Adrenal gland (tissue), 9 donors: ENCODE measurements at regions not wholly inside any gene's neighbourhood (a gene's known extent, or its start where the extent isn't known, plus 50 kb on each side); places are given as distances from the start of the nearest gene placed in this dataset.

Experiments
- DNase-seq, 7 donors: peaks; one replicate each; pipeline ENCODE4 v3.0.0-alpha.2; 2019 to 2020
- H3K27ac ChIP-seq, 5 donors: fragments of 200-600 bp; sonication (generic) in 4 of 5; 1 replicate in 3 of 5; 2 replicates in 2 of 5; pipeline versions ENCODE4 v1.5.1 to v1.8.0; 2016 to 2020; ENCODE audit warnings: mild to moderate bottlenecking in 1 of 5
- H3K27me3 ChIP-seq: fragments of 200-600 bp; 2 replicates; pipeline ENCODE4 v1.8.0; 2021
- H3K36me3 ChIP-seq, 2 donors: fragments of 200-600 bp; replicated peaks in 1 of 2; 1 replicate in 1 of 2; 2 replicates in 1 of 2; pipeline versions ENCODE4 v1.5.1 to v1.8.0; 2018 to 2022
- H3K4me1 ChIP-seq, 2 donors: fragments of 200-600 bp; replicated peaks in 1 of 2; 1 replicate in 1 of 2; 2 replicates in 1 of 2; pipeline versions ENCODE4 v1.5.1 to v1.8.0; 2018 to 2021
- H3K4me3 ChIP-seq, 4 donors: fragments of 200-600 bp; sonication (generic) in 3 of 4; one replicate each; pipeline ENCODE4 v1.5.1; 2016 to 2018
- H3K9me3 ChIP-seq, 3 donors: fragments of 200-600 bp; sonication (generic) in 1 of 3; replicated peaks in 1 of 3; 1 replicate in 2 of 3; 2 replicates in 1 of 3; pipeline versions ENCODE4 v1.5.1 to v1.8.0; 2016 to 2021
- POLR2A ChIP-seq, 2 donors: fragments of 450-650 bp; IDR thresholded peaks; one replicate each; pipeline ENCODE4 v1.6.1; 2017; ENCODE audit warnings: antibody characterized with exemption in 2 of 2, mild to moderate bottlenecking in 2 of 2, moderate library complexity in 1 of 2
- WGBS, 4 donors: extraction: QIAGEN DNeasy Blood & Tissue Kit in 2 of 4; methylation state at CpG; one replicate each; pipeline versions ENCODE4 v1.1.5 to v1.1.7; 2013 to 2017; 5-methylcytosine and 5-hydroxymethylcytosine counted together
- intact Hi-C, 2 donors: fragments of 100-400 bp; cut with DNase I; formaldehyde crosslinking; loops; one replicate each; pipeline versions ENCODE4 v1.14.1 to v1.15.0; 2022 to 2023
- TF ChIP-seq, protein P1 (sequence below), 6 experiments: fragments of 450-650 bp in 4 of 6; fragments of 200-600 bp in 2 of 6; sonication (generic) in 1 of 6; IDR thresholded peaks; 1 replicate in 5 of 6; 2 replicates in 1 of 6; pipeline versions ENCODE4 v1.5.1 to v1.8.0; 2016 to 2021; ENCODE audit warnings: antibody characterized with exemption in 6 of 6, mild to moderate bottlenecking in 2 of 6, moderate library complexity in 1 of 6
- donor health status: healthy with polysubstance abuse.
- donor health status: Bipolar disorder and iron deficiency.
- donor health status: DM: yes; HTN: yes; CAD: no.
- donor health status: DM: no; HTN: no; CAD: no.
- donor health status: DM: no; HTN: no; CAD: no.

DNA sequence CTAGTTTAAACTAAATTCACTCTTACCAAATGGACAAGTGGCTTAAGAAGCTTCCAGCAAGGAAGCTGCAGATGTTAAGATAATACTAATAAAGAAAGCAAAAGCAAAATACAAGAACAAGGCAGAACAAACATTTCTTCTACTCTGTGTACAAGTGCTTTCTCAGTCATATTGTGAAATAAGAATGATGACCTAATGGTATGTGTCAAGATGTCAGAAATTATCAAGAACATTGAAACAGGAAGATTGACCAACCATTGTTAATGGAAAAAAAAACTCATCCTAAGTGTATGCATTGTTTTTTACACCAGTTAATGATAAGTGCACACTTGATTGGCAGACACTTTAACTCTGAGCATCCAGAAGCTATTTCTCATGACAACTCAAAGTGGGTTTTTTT lies 65.4 kb upstream of the P2RY1 start:
- H3K27me3 ChIP-seq: no peaks in the 10 kb centered on the region

DNA sequence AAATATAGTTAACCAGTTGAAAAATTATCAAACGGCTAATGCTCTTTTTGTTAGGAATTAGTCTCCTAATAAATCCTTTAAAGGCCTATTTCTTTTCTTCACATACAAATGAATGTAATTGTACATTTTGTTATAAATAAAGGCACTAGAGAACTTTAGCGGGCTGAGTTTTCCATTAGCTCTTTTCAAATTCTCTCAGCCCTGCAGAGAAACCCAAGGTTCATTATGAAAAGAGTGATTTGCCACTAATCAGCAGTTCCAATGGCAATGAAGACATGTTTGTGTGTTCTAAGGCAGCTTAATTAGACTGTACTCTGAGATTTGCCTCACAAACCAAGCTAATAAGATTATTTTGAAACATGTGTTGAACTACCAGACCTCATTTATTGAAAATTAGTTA lies 64.6 kb upstream of the P2RY1 start:
- H3K4me3 ChIP-seq: no peak overlapping the region
- intact Hi-C loops: no loop called here
- no peaks in the 10 kb centered on the region for H3K4me1 ChIP-seq
- H3K27me3 ChIP-seq: no peaks in the 10 kb centered on the region
- no peak overlapping the region for H3K27ac ChIP-seq
- no peaks in the 10 kb centered on the region for H3K9me3 ChIP-seq
- WGBS, 4 donors: 71 to 86% (median 83%) methylated on average over 2 of the region's 2 CpGs
- no peaks in the 10 kb centered on the region for H3K36me3 ChIP-seq
- no peak for DNase-seq
- TF ChIP-seq, protein P1, sequence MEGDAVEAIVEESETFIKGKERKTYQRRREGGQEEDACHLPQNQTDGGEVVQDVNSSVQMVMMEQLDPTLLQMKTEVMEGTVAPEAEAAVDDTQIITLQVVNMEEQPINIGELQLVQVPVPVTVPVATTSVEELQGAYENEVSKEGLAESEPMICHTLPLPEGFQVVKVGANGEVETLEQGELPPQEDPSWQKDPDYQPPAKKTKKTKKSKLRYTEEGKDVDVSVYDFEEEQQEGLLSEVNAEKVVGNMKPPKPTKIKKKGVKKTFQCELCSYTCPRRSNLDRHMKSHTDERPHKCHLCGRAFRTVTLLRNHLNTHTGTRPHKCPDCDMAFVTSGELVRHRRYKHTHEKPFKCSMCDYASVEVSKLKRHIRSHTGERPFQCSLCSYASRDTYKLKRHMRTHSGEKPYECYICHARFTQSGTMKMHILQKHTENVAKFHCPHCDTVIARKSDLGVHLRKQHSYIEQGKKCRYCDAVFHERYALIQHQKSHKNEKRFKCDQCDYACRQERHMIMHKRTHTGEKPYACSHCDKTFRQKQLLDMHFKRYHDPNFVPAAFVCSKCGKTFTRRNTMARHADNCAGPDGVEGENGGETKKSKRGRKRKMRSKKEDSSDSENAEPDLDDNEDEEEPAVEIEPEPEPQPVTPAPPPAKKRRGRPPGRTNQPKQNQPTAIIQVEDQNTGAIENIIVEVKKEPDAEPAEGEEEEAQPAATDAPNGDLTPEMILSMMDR (IDR thresholded peaks at IDR 0.05): no peak
- TF ChIP-seq POLR2A (IDR thresholded peaks at IDR 0.05): no peak

More for the DNA sequence above, 65.4 kb upstream of the P2RY1 start:
- H3K9me3 ChIP-seq: no peaks in the 10 kb centered on the region
- no peak overlapping the region for H3K27ac ChIP-seq
- no peaks in the 10 kb centered on the region for H3K36me3 ChIP-seq
- intact Hi-C loops: no loop called here
- TF ChIP-seq, protein P1 (IDR thresholded peaks at IDR 0.05): no peak
- TF ChIP-seq POLR2A (IDR thresholded peaks at IDR 0.05): no peak
- H3K4me3 ChIP-seq: no peak overlapping the region
- no peak for DNase-seq
- H3K4me1 ChIP-seq: no peaks in the 10 kb centered on the region

- Histone ChIP-seq H3K4me3 (no peak overlapping the region), H3K4me1 (no peaks in the 10 kb centered on the region), H3K27me3 (no peaks in the 10 kb centered on the region), H3K36me3 (no peaks in the 10 kb centered on the region), H3K27ac (no peak overlapping the region), H3K9me3 (no peaks in the 10 kb centered on the region)
- intact Hi-C loops: no loop called here
- no peak for DNase-seq
- no peak for TF ChIP-seq POLR2A (IDR thresholded peaks at IDR 0.05)
- TF ChIP-seq, protein P1 (IDR thresholded peaks at IDR 0.05): no peak
- WGBS, 4 donors: 74 to 94% (median 87%) methylated on average over 1 of the region's 1 CpG
Observed at GRCh38 chr3:152771120-152771519, 63.8 kb upstream of the P2RY1 start.

DNA sequence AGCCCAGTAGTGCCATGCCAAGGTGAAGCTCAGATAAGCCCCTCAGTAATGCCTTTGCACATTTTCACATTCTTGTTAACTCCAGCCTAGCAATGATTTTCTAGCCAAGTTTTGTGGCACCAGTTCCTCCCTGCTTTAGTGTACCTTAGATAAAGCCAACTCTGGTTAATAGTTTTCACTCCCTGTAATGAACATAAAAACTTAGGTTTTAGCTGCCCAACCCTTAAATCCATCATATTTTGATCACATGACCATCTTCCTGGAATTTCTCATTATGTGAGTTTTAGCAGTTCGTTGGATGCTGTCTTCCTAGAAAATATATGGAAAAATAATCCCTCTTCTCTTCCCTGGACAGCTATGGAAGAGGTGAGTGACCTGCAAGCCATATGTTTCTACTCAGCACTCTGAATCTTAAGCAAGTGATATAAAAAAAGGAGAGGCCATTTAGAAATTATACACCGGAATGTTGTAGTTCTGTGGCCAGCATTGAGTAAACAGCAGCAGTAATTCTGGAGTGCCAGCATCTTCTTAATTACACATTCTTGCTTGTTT lies 62.2 kb upstream of the P2RY1 start:
- 59 to 77% (median 64%) methylated on average over 2 of the region's 2 CpGs for WGBS, 4 donors
- intact Hi-C loops: no loop called here
- no peak overlapping the region for H3K27ac ChIP-seq

More for the DNA sequence above, 62.2 kb upstream of the P2RY1 start:
- Histone ChIP-seq H3K4me3 (no peak overlapping the region), H3K9me3 (no peaks in the 10 kb centered on the region), H3K27me3 (no peaks in the 10 kb centered on the region), H3K4me1 (no peaks in the 10 kb centered on the region), H3K36me3 (no peaks in the 10 kb centered on the region)
- TF ChIP-seq, protein P1 (IDR thresholded peaks at IDR 0.05): no peak
- no peak for TF ChIP-seq POLR2A (IDR thresholded peaks at IDR 0.05)
- DNase-seq: no peak
